PFSK-1 (cell line): ENCODE measurements at regions not wholly inside any gene's neighbourhood (a gene's known extent, or its start where the extent isn't known, plus 50 kb on each side); places are given as distances from the start of the nearest gene placed in this dataset.

Experiments used
- FOXP2 ChIP-seq: optimal IDR thresholded peaks from 2 replicates; pipeline ENCODE3; 2011; ENCODE audit warnings: borderline replicate concordance, control low read depth, inconsistent platforms; ENCODE audit not compliant: insufficient read depth; ENCODE audit errors: extremely low read length, extremely low read depth
- POLR2AphosphoS5 ChIP-seq: IDR thresholded peaks from 2 replicates; pipeline ENCODE4 v1.6.1; 2012; ENCODE audit warnings: low read depth, mild to moderate bottlenecking, control low read depth, low read length, moderate library complexity
- REST ChIP-seq, 2 experiments: IDR thresholded peaks; 2 replicates each; pipeline versions ENCODE4 v1.6.1 to v1.8.0; 2011 to 2012; ENCODE audit warnings: low read depth in 2 of 2, low read length in 2 of 2, control low read depth in 1 of 2, inconsistent platforms in 1 of 2, mild to moderate bottlenecking in 1 of 2, moderate library complexity in 1 of 2; ENCODE audit not compliant: insufficient read depth in 1 of 2
- SIN3A ChIP-seq: IDR thresholded peaks from 2 replicates; pipeline ENCODE4 v1.6.1; 2012; ENCODE audit warnings: mild to moderate bottlenecking, low read length, moderate library complexity, borderline replicate concordance; ENCODE audit not compliant: insufficient read depth
- TAF1 ChIP-seq: IDR thresholded peaks from 2 replicates; pipeline ENCODE4 v1.6.1; 2012; ENCODE audit warnings: low read length, control low read depth, borderline replicate concordance; ENCODE audit not compliant: insufficient read depth

DNA sequence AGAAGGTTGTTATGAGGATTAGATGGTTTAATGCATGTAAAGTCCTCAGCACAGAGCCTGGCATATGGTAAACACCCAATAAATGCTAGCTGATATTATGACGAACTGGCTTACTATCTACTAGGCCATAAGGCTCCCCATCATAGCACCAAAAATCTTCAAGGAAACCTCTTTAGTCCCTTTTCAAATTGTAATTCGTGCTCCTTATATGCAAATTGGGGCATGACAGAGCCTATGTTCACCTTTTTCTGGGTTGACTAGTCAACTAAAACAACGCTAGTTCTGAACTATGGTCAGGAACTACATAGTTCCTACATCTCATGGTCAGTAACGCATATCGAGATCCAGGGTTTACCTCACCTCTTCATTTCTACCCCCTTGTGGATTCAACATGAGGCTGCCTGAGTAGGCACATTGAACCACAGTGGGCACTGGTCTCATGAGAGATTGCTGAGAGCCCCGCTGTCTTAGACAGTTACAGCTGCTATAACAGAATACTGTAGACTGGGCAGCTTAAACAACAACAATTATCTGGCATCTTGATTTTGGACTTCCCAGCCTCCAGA lies 97.2 kb upstream of the TNFAIP3 start:
- no peak for TF ChIP-seq REST (IDR thresholded peaks at IDR 0.05; ENCODE audit: insufficient read depth in 1 of 2, low read depth in 2 of 2, low read length in 2 of 2)
- TF ChIP-seq POLR2AphosphoS5, result no peak
- no peak for TF ChIP-seq SIN3A
- TF ChIP-seq TAF1, result no peak
- no peak for TF ChIP-seq FOXP2

- TF ChIP-seq REST (IDR thresholded peaks at IDR 0.05; ENCODE audit: insufficient read depth in 1 of 2, low read depth in 2 of 2, low read length in 2 of 2) (no peak), TAF1 (no peak), SIN3A (no peak), POLR2AphosphoS5 (no peak), FOXP2 (no peak)
These were observed 94.4 kb upstream of the TNFAIP3 start for GRCh38 chr6:137772541-137773250.

DNA sequence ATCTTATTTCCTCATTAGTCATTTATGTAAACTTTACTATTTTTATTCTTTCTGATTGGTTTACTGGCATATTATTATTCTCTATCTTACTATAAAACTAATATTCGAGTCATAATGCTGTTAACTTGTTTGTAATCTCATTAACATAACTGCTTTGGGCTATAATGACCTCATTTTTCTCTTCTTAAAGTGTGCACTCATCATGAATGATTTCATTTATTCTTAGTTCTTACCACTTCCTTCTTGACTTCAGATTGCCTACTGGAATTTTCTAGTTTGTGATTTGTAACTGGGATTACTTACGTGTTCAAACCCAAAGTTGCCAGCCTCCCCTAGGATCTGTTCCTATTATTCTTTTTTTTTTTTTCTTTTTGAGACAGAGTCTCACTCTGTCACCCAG lies 91.8 kb upstream of the TNFAIP3 start:
- TF ChIP-seq TAF1 (no peak), POLR2AphosphoS5 (no peak), SIN3A (no peak), FOXP2 (no peak), REST (IDR thresholded peaks at IDR 0.05; ENCODE audit: insufficient read depth in 1 of 2, low read depth in 2 of 2, low read length in 2 of 2) (no peak)

DNA sequence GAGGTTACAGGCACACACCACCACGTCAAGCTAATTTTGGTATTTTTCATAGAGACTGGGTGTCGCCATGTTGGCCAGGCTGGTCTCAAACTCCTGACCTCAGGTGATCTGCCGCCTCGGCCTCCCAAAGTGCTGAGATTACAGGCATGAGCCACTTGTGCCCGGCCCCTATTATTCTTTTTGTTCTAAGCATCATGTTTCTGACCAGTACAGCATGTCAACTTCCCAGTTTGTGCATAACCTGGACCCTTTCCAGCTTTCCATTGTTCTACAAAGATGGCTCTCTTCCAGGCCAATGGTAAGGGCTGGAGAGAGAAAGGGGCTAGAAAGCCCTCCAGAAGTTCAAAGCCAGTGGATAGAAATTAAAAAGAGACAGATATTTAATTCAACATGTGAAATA lies 91.3 kb upstream of the TNFAIP3 start:
- TF ChIP-seq POLR2AphosphoS5 (no peak), TAF1 (no peak), SIN3A (no peak)

DNA sequence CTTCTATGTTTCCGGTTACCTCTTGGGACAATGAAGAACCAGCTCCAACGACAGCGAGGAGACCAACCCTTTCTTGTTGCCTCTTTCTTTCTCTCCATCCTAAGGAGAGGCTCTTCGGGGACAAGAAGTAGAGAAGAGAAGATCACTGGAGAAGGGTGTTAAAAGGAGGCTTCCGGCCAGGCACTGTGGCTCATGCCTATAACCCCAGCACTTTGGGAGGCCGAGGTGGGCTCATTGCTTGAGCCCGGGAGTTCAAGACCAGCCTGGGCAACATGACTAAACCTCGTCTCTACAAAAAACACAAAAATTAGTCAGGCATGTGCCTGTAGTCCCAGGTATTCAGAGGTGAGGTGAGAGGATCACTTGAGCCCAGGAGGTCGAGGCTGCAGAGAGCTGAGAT lies 90.8 kb upstream of the TNFAIP3 start:
- TF ChIP-seq FOXP2 (no peak), SIN3A (no peak), POLR2AphosphoS5 (no peak), TAF1 (no peak), REST (IDR thresholded peaks at IDR 0.05; ENCODE audit: insufficient read depth in 1 of 2, low read depth in 2 of 2, low read length in 2 of 2) (no peak)
